Uterus (tissue), 2 donors: ENCODE measurements at regions not wholly inside any gene's neighbourhood (a gene's known extent, or its start where the extent isn't known, plus 50 kb on each side); places are given as distances from the start of the nearest gene placed in this dataset.

Experiments used
- CTCF ChIP-seq, 4 experiments: fragments of 200-600 bp in 2 of 4; fragments of 450-650 bp in 2 of 4; sonication (generic) in 2 of 4; IDR thresholded peaks; one replicate each; pipeline ENCODE4 v1.5.1; 2016 to 2019; ENCODE audit warnings: antibody characterized with exemption in 4 of 4, mild to moderate bottlenecking in 2 of 4, moderate library complexity in 1 of 4
- POLR2A ChIP-seq, 2 donors: fragments of 450-650 bp; IDR thresholded peaks; one replicate each; pipeline ENCODE4 v1.6.1; 2016; ENCODE audit warnings: antibody characterized with exemption in 2 of 2, mild to moderate bottlenecking in 1 of 2, moderate library complexity in 1 of 2

- TF ChIP-seq CTCF (IDR thresholded peaks at IDR 0.05) (no peak), POLR2A (IDR thresholded peaks at IDR 0.05) (no peak)
These were observed 175.0 kb downstream of the PLK2 start for GRCh38 chr5:58284886-58285285.
